Progenitor cell of endocrine pancreas (in vitro differentiated cells): ENCODE measurements at regions not wholly inside any gene's neighbourhood (a gene's known extent, or its start where the extent isn't known, plus 50 kb on each side); places are given as distances from the start of the nearest gene placed in this dataset.
A peak's percentile ranks its signal among the peaks of the same experiment; 100 is the strongest.

ENCODE experiments used
- DNase-seq: peaks from one replicate; pipeline ENCODE4 v3.0.0; 2021; ENCODE audit warnings: low spot score; ENCODE audit not compliant: unreplicated experiment
- H3K27ac Mint-ChIP-seq: 2 replicates; pipeline ENCODE4 v1.8.0; 2021; ENCODE audit warnings: mild to moderate bottlenecking, moderate library complexity, mixed read lengths
- H3K27me3 Mint-ChIP-seq: 2 replicates; pipeline ENCODE4 v1.8.0; 2021; ENCODE audit warnings: mixed read lengths
- H3K36me3 Mint-ChIP-seq: 2 replicates; pipeline ENCODE4 v1.8.0; 2022; ENCODE audit warnings: mixed read lengths; ENCODE audit not compliant: insufficient read depth
- H3K4me1 Mint-ChIP-seq: 2 replicates; pipeline ENCODE4 v1.8.0; 2021; ENCODE audit warnings: low read depth, mixed read lengths
- H3K4me3 Mint-ChIP-seq: 2 replicates; pipeline ENCODE4 v1.8.0; 2021; ENCODE audit warnings: low read depth, mild to moderate bottlenecking, moderate library complexity, mixed read lengths
- H3K9me3 Mint-ChIP-seq: 2 replicates; pipeline ENCODE4 v1.8.0; 2021; ENCODE audit warnings: low read depth, mixed read lengths
- CTCF ChIP-seq: fragments of 200-600 bp; sonication (generic); IDR thresholded peaks from one replicate; pipeline ENCODE4 v1.5.0; 2021; ENCODE audit warnings: antibody characterized with exemption, mild to moderate bottlenecking; ENCODE audit not compliant: unreplicated experiment

DNA sequence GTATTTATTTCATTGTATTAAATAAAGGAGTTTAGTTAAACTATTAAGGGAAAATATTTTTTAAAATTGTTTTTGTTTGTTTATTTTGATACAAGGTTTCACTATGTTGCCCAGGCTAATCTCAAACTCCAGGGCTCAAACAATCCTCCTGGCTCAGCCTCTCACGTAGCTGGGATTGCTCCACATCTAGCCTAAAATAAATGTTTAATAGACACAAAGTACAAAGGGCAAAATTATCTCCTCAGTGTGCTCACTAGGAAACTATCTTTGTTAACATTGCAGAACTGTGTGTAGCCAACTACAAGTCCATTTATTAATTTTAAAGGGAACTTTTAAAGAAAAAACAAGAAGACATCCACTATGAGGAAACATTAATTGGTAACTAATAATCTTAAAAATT lies 207.2 kb upstream of the PCDH17 start:
- Mint-ChIP-seq H3K9me3 (peaks cover 5% of the 10 kb centered on the region), H3K4me3 (no peak overlapping the region), H3K36me3 (no peaks in the 10 kb centered on the region), H3K27ac (no peak overlapping the region), H3K27me3 (no peaks in the 10 kb centered on the region), H3K4me1 (no peaks in the 10 kb centered on the region)
- TF ChIP-seq CTCF: no peak
- no peak for DNase-seq

GRCh38 chr13:57425531-57425930 lies 206.0 kb upstream of the PCDH17 start:
- no peaks in the 10 kb centered on the region for H3K27me3 Mint-ChIP-seq
- no peak overlapping the region for H3K27ac Mint-ChIP-seq

GRCh38 chr13:57437587-57437986 lies 194.0 kb upstream of the PCDH17 start:
- peaks cover 9% of the 10 kb centered on the region for H3K4me1 Mint-ChIP-seq
- H3K36me3 Mint-ChIP-seq: no peaks in the 10 kb centered on the region
- H3K27me3 Mint-ChIP-seq: no peaks in the 10 kb centered on the region
- TF ChIP-seq CTCF: no peak
- peaks cover 9% of the 10 kb centered on the region for H3K9me3 Mint-ChIP-seq
- no peak overlapping the region for H3K27ac Mint-ChIP-seq
- no peak for DNase-seq
- no peak overlapping the region for H3K4me3 Mint-ChIP-seq

More at GRCh38 chr13:57425531-57425930, 206.0 kb upstream of the PCDH17 start:
- H3K9me3 Mint-ChIP-seq: peaks cover 13% of the 10 kb centered on the region
- no peak for DNase-seq
- no peaks in the 10 kb centered on the region for H3K4me1 Mint-ChIP-seq
- no peak overlapping the region for H3K4me3 Mint-ChIP-seq
- H3K36me3 Mint-ChIP-seq: no peaks in the 10 kb centered on the region
- TF ChIP-seq CTCF: no peak

GRCh38 chr13:57438072-57438471 lies 193.5 kb upstream of the PCDH17 start:
- H3K4me3 Mint-ChIP-seq: no peak overlapping the region
- TF ChIP-seq CTCF: no peak

GRCh38 chr13:57443494-57443893 lies 188.1 kb upstream of the PCDH17 start:
- H3K36me3 Mint-ChIP-seq: no peaks in the 10 kb centered on the region
- no peaks in the 10 kb centered on the region for H3K27me3 Mint-ChIP-seq
- DNase-seq: no peak
- no peak overlapping the region for H3K4me3 Mint-ChIP-seq
- no peaks in the 10 kb centered on the region for H3K9me3 Mint-ChIP-seq
- H3K27ac Mint-ChIP-seq: no peak overlapping the region
- TF ChIP-seq CTCF: no peak
- H3K4me1 Mint-ChIP-seq: peaks cover 2% of the 10 kb centered on the region

More at GRCh38 chr13:57438072-57438471, 193.5 kb upstream of the PCDH17 start:
- DNase-seq: no peak
- Mint-ChIP-seq H3K4me1 (peaks cover 9% of the 10 kb centered on the region), H3K9me3 (peaks cover 6% of the 10 kb centered on the region), H3K27ac (peak overlapping the region; percentile 78), H3K36me3 (no peaks in the 10 kb centered on the region), H3K27me3 (no peaks in the 10 kb centered on the region)
